ENCODE measurements at regions not wholly inside any gene's neighbourhood (a gene's known extent, or its start where the extent isn't known, plus 50 kb on each side); places are given as distances from the start of the nearest gene placed in this dataset.
"Not testable (repeated sequence)": the region's sequence is repeated elsewhere in the genome, so short reads cannot be mapped to it uniquely, and the experiment has no call there.

GRCh38 chr7:91378131-91378530 is 113.9 kb downstream of the FZD1 start:
- H3K4me3 ChIP-seq (ENCODE audit: low read depth, low read length) = no peak overlapping the region
- no peak for TF ChIP-seq CTCF (IDR thresholded peaks at IDR 0.05; ENCODE audit: control insufficient read depth, extremely low read depth, insufficient read depth)
- DNase-seq (ENCODE audit: low read depth) = no peak

DNA sequence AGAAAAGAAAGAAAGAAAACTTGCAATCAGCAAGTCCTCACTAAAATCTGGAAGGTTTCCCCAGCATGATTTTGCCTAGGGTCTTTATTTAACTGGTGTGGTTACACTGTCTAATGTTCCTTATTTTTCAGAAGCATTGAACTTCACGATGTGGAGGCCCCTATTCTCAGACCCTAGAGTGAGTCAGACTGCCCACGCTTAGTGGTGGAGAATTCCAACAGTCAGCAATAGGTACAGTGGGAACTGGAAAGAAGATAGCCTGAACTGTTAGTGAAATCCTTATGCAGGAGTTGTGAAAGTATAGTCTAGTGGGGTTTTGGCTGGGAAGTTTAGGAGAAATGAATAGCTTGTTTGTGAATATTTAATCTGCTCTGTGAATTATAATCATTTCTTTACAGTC is 115.0 kb downstream of the FZD1 start:
- TF ChIP-seq CTCF (IDR thresholded peaks at IDR 0.05; ENCODE audit: control insufficient read depth, extremely low read depth, insufficient read depth) = no peak
- DNase-seq (ENCODE audit: low read depth) = no peak
- H3K4me3 ChIP-seq (ENCODE audit: low read depth, low read length) = no peak overlapping the region

DNA sequence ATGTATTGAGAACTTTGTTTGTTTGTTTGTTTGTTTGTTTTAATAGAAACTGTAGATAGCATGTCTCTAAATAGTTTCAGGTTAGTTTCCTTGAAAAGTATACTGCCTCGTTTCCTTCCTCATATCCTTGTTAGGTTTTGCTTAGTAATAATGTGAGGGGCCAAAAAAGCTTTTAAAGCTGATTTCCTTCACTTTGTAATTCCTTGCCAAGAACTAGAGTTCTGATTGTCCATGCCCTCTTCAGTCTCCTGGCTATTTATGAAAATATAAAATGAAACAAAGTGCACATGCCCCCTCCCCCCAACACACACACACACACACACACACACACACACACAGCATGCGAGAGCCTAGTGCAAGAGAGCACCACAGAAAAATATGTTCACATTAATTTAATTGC is 115.8 kb downstream of the FZD1 start:
- DNase-seq (ENCODE audit: low read depth) = no peak
- H3K4me3 ChIP-seq (ENCODE audit: low read depth, low read length) = no peak overlapping the region
- TF ChIP-seq CTCF (IDR thresholded peaks at IDR 0.05; ENCODE audit: control insufficient read depth, extremely low read depth, insufficient read depth) = no peak

DNA sequence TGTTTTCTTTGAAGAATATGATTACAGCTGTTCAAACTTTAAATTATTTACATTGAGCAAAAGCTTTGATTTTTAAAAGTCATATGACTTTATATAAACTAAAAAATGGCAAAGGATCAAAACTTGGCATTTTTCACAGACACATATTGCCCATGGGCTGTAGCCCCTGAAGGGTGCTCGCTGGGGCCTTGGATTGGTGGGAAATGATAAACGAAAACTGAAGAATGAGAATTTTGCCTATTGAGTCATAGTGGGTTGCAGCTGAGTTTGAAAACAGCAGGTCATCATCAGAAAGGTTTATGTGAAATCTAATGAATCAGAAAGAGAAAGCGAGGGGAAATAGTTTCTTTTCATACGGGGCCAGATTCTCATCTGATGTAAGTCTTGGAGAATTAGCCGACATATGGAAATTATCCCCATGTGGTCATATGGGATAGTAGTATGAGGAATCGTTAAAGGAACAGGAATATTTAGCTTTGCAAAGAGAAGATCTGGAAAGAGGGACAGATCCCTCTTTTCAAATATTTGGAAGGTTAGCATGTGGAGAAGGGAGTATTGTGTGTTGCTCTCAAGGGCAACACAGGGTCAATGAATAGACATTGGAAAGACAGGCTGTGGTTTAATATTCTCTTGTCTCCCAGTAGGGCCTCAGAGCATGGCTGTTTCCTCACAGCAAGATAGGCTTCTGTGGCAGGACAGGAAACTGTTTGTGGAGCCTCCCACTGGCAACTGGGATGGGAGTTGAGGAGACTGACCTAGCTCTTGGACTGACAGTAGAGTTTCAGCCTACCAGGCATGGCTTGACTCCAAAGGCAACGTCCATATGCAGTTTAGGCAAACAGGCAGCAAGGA is 119.0 kb downstream of the FZD1 start:
- no peak overlapping the region for H3K4me3 ChIP-seq (ENCODE audit: low read depth, low read length)
- DNase-seq (ENCODE audit: low read depth) = no peak
- no peak for TF ChIP-seq CTCF (IDR thresholded peaks at IDR 0.05; ENCODE audit: control insufficient read depth, extremely low read depth, insufficient read depth)

- DNase-seq (ENCODE audit: low read depth) = no peak
- H3K4me3 ChIP-seq (ENCODE audit: low read depth, low read length) = no peak overlapping the region
- no peak for TF ChIP-seq CTCF (IDR thresholded peaks at IDR 0.05; ENCODE audit: control insufficient read depth, extremely low read depth, insufficient read depth)
Measured at GRCh38 chr7:91383905-91384274, 119.7 kb downstream of the FZD1 start.

GRCh38 chr7:91394757-91395156 is 130.5 kb downstream of the FZD1 start:
- not testable (repeated sequence) for DNase-seq (ENCODE audit: low read depth); H3K4me3 ChIP-seq (ENCODE audit: low read depth, low read length)

DNA sequence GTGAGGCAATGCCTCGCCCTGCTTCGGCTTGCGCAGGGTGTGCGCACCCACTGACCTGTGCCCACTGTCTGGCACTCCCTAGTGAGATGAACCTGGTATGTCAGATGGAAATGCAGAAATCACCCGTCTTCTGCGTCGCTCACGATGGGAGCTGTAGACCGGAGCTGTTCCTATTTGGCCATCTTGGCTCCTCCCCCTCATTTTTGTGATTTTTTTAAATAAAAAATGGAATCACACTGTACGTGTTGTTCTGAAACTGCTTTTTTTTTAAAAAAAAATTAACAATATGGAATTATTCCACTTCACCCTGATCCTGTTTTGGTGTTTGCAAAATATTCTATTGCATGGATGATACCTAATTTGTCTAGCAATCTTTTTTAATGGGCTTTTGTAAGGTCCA is 131.1 kb downstream of the FZD1 start:
- H3K4me3 ChIP-seq (ENCODE audit: low read depth, low read length); DNase-seq (ENCODE audit: low read depth): not testable (repeated sequence)

DNA sequence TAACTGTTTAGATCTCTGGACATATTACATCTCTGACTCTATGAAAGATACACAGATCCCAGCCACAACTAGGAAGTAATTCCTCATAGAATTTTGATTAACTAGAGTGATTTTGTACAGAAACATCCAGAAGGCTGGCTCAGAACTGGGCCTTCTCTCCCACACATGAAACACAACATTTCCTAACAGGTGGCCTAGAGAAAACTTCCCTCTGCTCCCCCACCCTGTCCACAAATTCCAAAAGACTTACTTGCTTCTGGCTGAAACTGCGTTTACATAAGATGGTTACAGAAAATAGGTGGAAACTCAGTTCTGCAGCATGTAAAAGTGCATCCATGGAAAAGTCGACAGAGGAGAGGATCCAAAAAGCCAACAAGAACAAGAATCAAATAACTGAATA is 132.9 kb downstream of the FZD1 start:
- no peak overlapping the region for H3K4me3 ChIP-seq (ENCODE audit: low read depth, low read length)
- no peak for DNase-seq (ENCODE audit: low read depth)
- TF ChIP-seq CTCF (IDR thresholded peaks at IDR 0.05; ENCODE audit: control insufficient read depth, extremely low read depth, insufficient read depth) = no peak

All from LNCaP clone FGC (cell line).